Brain microvascular endothelial cell (primary cell): ENCODE measurements at regions not wholly inside any gene's neighbourhood (a gene's known extent, or its start where the extent isn't known, plus 50 kb on each side); places are given as distances from the start of the nearest gene placed in this dataset.
"Not testable (repeated sequence)": the region's sequence is repeated elsewhere in the genome, so short reads cannot be mapped to it uniquely, and the experiment has no call there.

ENCODE experiments used
- DNase-seq: peaks from one replicate; pipeline ENCODE4 v3.0.0-alpha.2; 2020
- H3K27ac ChIP-seq: fragments of 250-450 bp; sonication (Bioruptor Pico); 2 replicates; pipeline ENCODE4 v1.5.1; 2020; ENCODE audit warnings: mild to moderate bottlenecking, moderate library complexity
- H3K27me3 ChIP-seq: fragments of 250-450 bp; sonication (Bioruptor Pico); replicated peaks from 2 replicates; pipeline ENCODE4 v1.5.1; 2020; ENCODE audit warnings: mild to moderate bottlenecking
- H3K36me3 ChIP-seq: fragments of 250-450 bp; sonication (Bioruptor Pico); replicated peaks from 2 replicates; pipeline ENCODE4 v1.5.1; 2020; ENCODE audit warnings: mild to moderate bottlenecking
- H3K4me3 ChIP-seq: 2 replicates; pipeline ENCODE4 v1.5.1; 2011; ENCODE audit warnings: low read depth, mild to moderate bottlenecking, control low read depth, low read length, moderate library complexity
- CTCF ChIP-seq: IDR thresholded peaks from 2 replicates; pipeline ENCODE4 v1.5.1; 2011; ENCODE audit warnings: low read depth, mild to moderate bottlenecking, moderate library complexity, low read length, control low read depth, inconsistent platforms; ENCODE audit errors: missing control alignments
- in situ Hi-C: cut with HindIII; loops from 2 replicates; pipeline ENCODE4 v1.10.0; 2017; ENCODE audit warnings: low sequenced_read_pairs, low pct_ligation_motif_present

DNA sequence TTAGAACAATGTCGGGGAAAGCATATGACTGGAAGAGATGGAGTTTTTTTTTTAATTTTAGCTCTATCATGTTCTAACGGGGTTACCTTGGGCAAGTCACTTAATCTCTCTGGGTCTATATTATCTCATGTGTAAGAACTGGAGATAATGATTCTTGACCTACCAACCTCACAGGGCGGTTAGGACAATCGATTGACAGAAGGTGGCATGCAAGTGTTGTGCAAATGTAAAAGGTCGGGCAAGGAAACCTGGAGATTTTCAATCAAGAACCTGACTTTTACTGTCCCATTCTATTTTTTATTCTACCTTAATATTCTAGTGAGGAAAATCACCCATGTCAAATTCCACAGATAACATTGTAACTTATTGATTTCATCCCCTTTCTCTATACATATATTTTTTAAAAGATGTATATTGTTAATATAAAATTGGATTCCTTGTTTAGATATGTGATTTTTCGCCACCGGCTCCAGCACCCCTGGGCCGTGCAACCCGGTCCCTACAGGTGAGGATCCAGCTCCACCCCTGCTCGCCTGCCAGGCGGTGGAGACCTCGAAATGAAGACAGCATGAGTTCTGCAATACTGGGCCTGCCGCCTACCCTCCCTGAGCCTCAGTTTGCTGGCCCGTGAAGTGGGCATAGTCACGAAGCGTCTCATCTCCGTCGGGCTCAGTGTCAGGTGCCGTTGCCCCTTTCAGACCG, 497.6 kb upstream of the PHF14 start:
- Histone ChIP-seq H3K27ac (no peak overlapping the region), H3K4me3 (no peak overlapping the region), H3K27me3 (no peaks in the 10 kb centered on the region), H3K36me3 (no peaks in the 10 kb centered on the region)
- in situ Hi-C loops, result no loop called here
- DNase-seq, result no peak
- no peak for TF ChIP-seq CTCF

DNA sequence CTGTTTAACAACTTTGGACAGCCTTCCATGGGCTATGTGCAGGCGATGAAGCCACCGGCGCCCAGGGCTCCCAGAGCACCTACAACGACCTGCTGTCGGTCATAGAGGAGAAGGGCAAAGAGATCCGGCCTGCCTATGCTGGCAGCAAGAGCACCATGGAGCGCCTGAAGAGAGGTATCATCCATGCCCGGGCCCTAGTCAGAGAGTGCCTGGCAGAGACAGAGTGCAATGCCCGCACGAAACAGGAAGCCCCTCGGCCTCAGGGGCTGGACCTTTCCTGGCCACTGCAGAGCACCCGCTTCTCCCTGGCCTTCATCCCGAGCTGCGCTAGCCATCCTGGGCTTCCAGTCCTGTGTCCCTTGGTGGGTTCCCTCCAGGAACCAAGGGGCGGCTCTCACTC, 497.0 kb upstream of the PHF14 start:
- H3K27ac ChIP-seq, result no peak overlapping the region
- no peak for DNase-seq
- H3K27me3 ChIP-seq, result no peaks in the 10 kb centered on the region
- H3K4me3 ChIP-seq, result no peak overlapping the region
- TF ChIP-seq CTCF, result no peak
- no peaks in the 10 kb centered on the region for H3K36me3 ChIP-seq
- in situ Hi-C loops, result no loop called here

DNA sequence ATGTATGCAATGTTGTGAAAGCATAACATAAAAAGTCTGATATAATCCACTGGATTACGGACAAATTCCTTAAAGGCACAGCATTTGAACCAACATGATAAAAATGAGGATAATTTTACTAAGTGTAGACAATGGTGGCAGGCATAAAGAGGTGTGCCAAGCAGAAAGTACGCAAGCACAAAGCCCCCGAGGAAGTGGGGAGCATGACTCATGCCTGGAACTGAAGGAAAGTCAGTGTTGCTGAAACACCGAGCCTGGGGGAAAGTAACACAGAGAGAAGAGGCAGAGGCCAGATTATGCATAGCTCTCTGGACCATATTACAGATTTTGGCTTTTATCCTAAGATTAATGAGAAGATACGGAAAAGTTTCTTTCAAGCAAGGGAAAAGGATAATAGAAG, 490.0 kb upstream of the PHF14 start:
- no peak overlapping the region for H3K27ac ChIP-seq
- no peak for TF ChIP-seq CTCF
- no peak overlapping the region for H3K4me3 ChIP-seq
- H3K36me3 ChIP-seq, result no peaks in the 10 kb centered on the region
- in situ Hi-C loops, result no loop called here
- DNase-seq, result no peak
- no peaks in the 10 kb centered on the region for H3K27me3 ChIP-seq

DNA sequence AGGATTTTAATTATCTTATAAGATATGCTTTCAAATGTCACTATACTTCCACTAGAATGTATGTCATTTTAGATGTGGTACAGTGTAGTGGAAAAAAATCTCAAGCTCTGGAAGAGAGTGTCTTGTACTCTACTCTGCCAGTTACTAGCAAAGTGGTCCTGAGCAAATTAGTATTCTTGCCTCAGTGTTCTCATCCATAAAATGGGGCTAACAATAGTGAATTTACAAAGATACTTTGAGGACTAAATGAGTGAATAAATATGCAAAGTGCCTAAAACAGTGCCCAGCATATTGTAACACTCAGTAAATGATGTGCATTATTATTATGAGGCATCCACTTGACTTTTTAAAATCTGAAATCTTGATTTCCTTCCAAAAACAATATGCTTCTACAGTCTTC, 488.9 kb upstream of the PHF14 start:
- Histone ChIP-seq H3K4me3 (no peak overlapping the region), H3K27me3 (no peaks in the 10 kb centered on the region), H3K36me3 (no peaks in the 10 kb centered on the region), H3K27ac (no peak overlapping the region)
- no peak for TF ChIP-seq CTCF
- no peak for DNase-seq
- in situ Hi-C loops, result no loop called here

DNA sequence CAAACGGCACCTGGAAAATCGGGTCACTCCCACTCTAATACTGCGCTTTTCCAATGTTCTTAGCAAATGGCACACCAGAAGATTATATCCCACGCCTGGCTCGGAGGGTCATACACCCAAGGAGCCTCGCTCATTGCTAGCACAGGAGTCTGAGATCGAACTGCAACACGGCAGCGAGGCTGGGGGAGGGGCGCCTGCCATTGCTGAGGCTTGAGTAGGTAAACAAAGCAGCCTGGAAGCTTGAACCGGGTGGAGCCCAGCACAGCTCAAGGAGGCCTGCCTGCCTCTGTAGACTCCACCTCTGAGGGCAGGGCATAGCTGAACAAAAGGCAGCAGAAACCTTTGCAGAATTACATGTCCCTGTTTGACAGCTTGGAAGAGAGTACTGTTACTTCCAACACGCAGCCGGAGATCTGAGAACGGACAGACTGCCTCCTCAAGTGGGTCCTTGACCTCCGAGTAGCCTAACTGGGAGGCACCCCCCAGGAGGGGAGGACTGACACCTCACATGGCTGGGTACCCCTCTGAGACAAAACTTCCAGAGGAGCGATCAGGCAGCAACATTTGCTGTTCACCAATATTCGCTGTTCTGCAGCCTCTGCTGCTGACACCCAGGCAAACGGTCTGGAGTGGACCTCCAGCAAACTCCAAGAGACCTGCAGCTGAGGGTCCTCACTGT, 472.3 kb upstream of the PHF14 start:
- H3K36me3 ChIP-seq, H3K27ac ChIP-seq, H3K4me3 ChIP-seq, in situ Hi-C loops, H3K27me3 ChIP-seq, DNase-seq: not testable (repeated sequence)

DNA sequence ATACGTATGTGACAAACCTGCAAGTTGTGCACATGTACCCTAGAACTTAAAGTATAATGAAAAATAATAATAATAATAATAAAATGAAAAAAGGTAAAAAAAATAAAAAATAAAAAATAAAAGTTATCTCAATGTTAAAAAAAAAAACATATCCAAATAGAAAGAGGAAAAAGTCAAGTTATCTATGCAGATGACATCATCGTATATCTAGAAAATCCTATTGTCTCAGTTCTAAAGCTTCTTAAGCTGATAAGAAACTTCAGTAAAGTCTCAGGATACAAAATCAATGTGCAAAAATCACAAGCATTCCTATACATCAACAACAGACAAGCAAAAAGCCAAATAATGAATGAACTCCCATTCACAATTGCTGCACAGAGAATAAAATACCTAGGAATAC, 466.6 kb upstream of the PHF14 start:
- Histone ChIP-seq H3K27me3 (no peaks in the 10 kb centered on the region), H3K27ac (no peak overlapping the region), H3K4me3 (no peak overlapping the region), H3K36me3 (no peaks in the 10 kb centered on the region)
- DNase-seq, result no peak
- in situ Hi-C loops, result no loop called here
- TF ChIP-seq CTCF, result no peak
